HEK293T (cell line): ENCODE measurements at regions not wholly inside any gene's neighbourhood (a gene's known extent, or its start where the extent isn't known, plus 50 kb on each side); places are given as distances from the start of the nearest gene placed in this dataset.
"Not testable (repeated sequence)": the region's sequence is repeated elsewhere in the genome, so short reads cannot be mapped to it uniquely, and the experiment has no call there.

ENCODE experiments used
- CTCF ChIA-PET: fragments of 350-600 bp; formaldehyde crosslinking; extraction: SDS; loops from one replicate; lab custom pipeline; 2021; ENCODE audit warnings: antibody characterized with exemption, inconsistent platforms; lab: Yijun Ruan, JAX
- POLR2A ChIA-PET: fragments of 350-600 bp; formaldehyde crosslinking; extraction: SDS; loops from one replicate; lab custom pipeline; 2020; ENCODE audit warnings: antibody characterized with exemption, inconsistent platforms; lab: Yijun Ruan, JAX
- DNase-seq: peaks from one replicate; pipeline ENCODE4 v3.0.0; 2012; ENCODE audit warnings: mixed read lengths; ENCODE audit errors: extremely low spot score
- ARNT ChIP-seq: fragments of 450-650 bp; IDR thresholded peaks from 2 replicates; pipeline ENCODE4 v1.6.1; 2017; ENCODE audit warnings: mild to moderate bottlenecking
- BHLHE40 ChIP-seq: fragments of 450-650 bp; IDR thresholded peaks from 2 replicates; pipeline ENCODE4 v1.6.1; 2016; ENCODE audit warnings: mild to moderate bottlenecking, moderate library complexity, borderline replicate concordance
- CTBP1 ChIP-seq: fragments of 450-650 bp; IDR thresholded peaks from 2 replicates; pipeline ENCODE4 v1.6.1; 2016; ENCODE audit warnings: borderline replicate concordance
- ELF4 ChIP-seq: fragments of 450-650 bp; IDR thresholded peaks from 2 replicates; pipeline ENCODE4 v1.6.1; 2017; ENCODE audit warnings: antibody characterized with exemption
- FOXA1 ChIP-seq: fragments of 450-650 bp; IDR thresholded peaks from 2 replicates; pipeline ENCODE4 v1.6.1; 2016; ENCODE audit warnings: mild to moderate bottlenecking
- FOXK2 ChIP-seq: fragments of 450-650 bp; IDR thresholded peaks from 2 replicates; pipeline ENCODE4 v1.6.1; 2016; ENCODE audit warnings: mild to moderate bottlenecking
- FOXM1 ChIP-seq: fragments of 450-650 bp; IDR thresholded peaks from 2 replicates; pipeline ENCODE4 v1.6.1; 2017; ENCODE audit warnings: mild to moderate bottlenecking, borderline replicate concordance
- HDGF ChIP-seq: fragments of 450-650 bp; IDR thresholded peaks from 2 replicates; pipeline ENCODE4 v1.6.1; 2017; ENCODE audit warnings: antibody characterized with exemption, borderline replicate concordance
- L3MBTL2 ChIP-seq: fragments of 450-650 bp; conservative IDR thresholded peaks from 2 replicates; pipeline ENCODE4 v1.6.1; 2016; ENCODE audit warnings: mild to moderate bottlenecking
- LEF1 ChIP-seq: fragments of 450-650 bp; IDR thresholded peaks from 2 replicates; pipeline ENCODE4 v1.6.1; 2017; ENCODE audit warnings: mild to moderate bottlenecking, borderline replicate concordance
- NFRKB ChIP-seq: fragments of 450-650 bp; IDR thresholded peaks from 2 replicates; pipeline ENCODE4 v1.6.1; 2016; ENCODE audit warnings: mild to moderate bottlenecking, moderate library complexity
- SP1 ChIP-seq: fragments of 450-650 bp; IDR thresholded peaks from 2 replicates; pipeline ENCODE4 v1.6.1; 2017
- SUZ12 ChIP-seq: fragments of 450-650 bp; IDR thresholded peaks from 2 replicates; pipeline ENCODE4 v1.6.1; 2016; ENCODE audit warnings: mild to moderate bottlenecking
- TARDBP ChIP-seq: fragments of 450-650 bp; IDR thresholded peaks from 2 replicates; pipeline ENCODE4 v1.6.1; 2016
- ZNF384 ChIP-seq: fragments of 450-650 bp; IDR thresholded peaks from 2 replicates; pipeline ENCODE4 v1.6.1; 2016
- TF ChIP-seq, protein P1 (sequence below): fragments of 450-650 bp; IDR thresholded peaks from 2 replicates; pipeline ENCODE4 v1.6.1; 2016

- CTCF ChIA-PET = no interaction called here
- no peak for DNase-seq
Measured at GRCh38 chr1:187038784-187039183, 210.0 kb downstream of the PLA2G4A start.

GRCh38 chr1:187041104-187041503 is 212.4 kb downstream of the PLA2G4A start:
- POLR2A ChIA-PET = no interaction called here
- TF ChIP-seq, protein P1, sequence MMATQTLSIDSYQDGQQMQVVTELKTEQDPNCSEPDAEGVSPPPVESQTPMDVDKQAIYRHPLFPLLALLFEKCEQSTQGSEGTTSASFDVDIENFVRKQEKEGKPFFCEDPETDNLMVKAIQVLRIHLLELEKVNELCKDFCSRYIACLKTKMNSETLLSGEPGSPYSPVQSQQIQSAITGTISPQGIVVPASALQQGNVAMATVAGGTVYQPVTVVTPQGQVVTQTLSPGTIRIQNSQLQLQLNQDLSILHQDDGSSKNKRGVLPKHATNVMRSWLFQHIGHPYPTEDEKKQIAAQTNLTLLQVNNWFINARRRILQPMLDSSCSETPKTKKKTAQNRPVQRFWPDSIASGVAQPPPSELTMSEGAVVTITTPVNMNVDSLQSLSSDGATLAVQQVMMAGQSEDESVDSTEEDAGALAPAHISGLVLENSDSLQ = no peak
- TF ChIP-seq FOXK2 = no peak
- TF ChIP-seq HDGF = no peak
- TF ChIP-seq BHLHE40 = no peak
- no peak for TF ChIP-seq LEF1
- TF ChIP-seq ELF4 = no peak
- no peak for TF ChIP-seq SP1
- CTCF ChIA-PET = no interaction called here
- DNase-seq = no peak

More at GRCh38 chr1:187038784-187039183, 210.0 kb downstream of the PLA2G4A start:
- POLR2A ChIA-PET = no interaction called here
- TF ChIP-seq NFRKB (no peak), FOXM1 (no peak), TARDBP (no peak), LEF1 (no peak), ARNT (no peak), L3MBTL2 (no peak), BHLHE40 (no peak), SUZ12 (no peak), FOXA1 (no peak)
- TF ChIP-seq, protein P1 = no peak

DNA sequence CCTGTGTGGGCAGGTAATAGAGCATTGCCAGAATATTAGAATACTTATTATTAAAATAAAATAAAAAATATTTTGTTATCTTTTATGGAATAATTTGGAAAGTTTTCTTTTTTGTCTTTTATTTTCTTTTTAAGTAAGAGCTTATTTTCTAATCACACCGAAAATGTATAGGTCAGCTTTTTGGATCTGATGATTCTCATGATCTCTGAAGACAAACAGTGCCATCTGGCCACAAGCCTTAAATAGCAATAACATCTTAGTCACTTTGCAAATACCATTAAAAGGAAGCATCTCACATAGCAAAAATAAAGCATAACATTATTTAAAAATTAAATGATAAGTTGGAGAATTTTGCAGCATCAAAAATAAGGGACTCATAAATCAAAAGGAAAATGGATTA is 213.8 kb downstream of the PLA2G4A start:
- TF ChIP-seq NFRKB (no peak), HDGF (no peak), FOXA1 (no peak), FOXK2 (no peak), SUZ12 (no peak), FOXM1 (no peak), ZNF384 (no peak), ELF4 (no peak), BHLHE40 (no peak), L3MBTL2 (no peak), LEF1 (no peak), CTBP1 (no peak), ARNT (no peak), SP1 (no peak), TARDBP (no peak)
- TF ChIP-seq, protein P1 = no peak
- CTCF ChIA-PET = no interaction called here
- POLR2A ChIA-PET = no interaction called here
- DNase-seq = no peak

GRCh38 chr1:187043433-187043832 is 214.7 kb downstream of the PLA2G4A start:
- POLR2A ChIA-PET, DNase-seq: not testable (repeated sequence)

DNA sequence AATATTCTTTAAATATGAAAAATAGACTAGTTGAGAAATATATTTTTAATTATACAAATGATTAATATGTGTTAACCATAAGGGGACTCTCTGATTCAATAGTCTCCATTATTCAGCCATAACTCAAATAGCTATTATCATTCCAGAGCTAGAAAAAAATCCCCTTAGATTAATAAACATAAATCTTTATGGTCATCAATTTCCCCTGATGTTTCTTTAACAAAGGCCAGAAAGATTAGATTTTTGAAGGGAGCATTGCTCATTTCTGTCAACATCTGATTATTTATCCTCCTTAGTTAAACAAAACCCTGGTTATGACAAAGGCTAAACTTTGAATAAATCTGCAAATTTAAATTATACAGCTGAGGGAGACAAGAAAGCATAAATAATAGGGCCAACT is 215.7 kb downstream of the PLA2G4A start:
- no peak for TF ChIP-seq BHLHE40
- no peak for DNase-seq
- POLR2A ChIA-PET = no interaction called here
- CTCF ChIA-PET = no interaction called here

More at GRCh38 chr1:187043433-187043832, 214.7 kb downstream of the PLA2G4A start:
- CTCF ChIA-PET = not testable (repeated sequence)

DNA sequence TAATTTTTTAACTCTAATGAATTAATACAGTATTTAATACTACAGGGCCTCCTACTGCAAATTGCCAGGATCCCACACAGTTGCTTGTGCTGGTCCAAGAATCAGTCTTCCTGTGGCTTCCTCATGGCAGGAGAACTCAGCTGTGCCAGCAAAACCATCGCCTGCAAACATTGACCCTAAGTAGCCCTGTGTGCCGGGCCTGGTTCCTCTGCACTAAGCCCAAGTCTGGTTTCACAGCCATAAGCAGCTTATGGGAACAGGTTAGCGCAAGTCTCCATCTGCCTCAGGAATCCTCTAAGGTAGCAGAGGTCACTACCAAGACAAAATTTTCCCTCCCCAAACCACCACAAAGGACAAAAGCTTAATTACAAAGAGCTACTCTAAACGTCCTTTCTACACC is 216.6 kb downstream of the PLA2G4A start:
- POLR2A ChIA-PET = no interaction called here
- CTCF ChIA-PET = no interaction called here
- no peak for DNase-seq
- no peak for TF ChIP-seq NFRKB
- no peak for TF ChIP-seq ARNT
- TF ChIP-seq ZNF384 = no peak
- no peak for TF ChIP-seq SP1
- TF ChIP-seq FOXK2 = no peak
- TF ChIP-seq HDGF = no peak
- TF ChIP-seq, protein P1 = no peak
- no peak for TF ChIP-seq TARDBP
- no peak for TF ChIP-seq L3MBTL2
- no peak for TF ChIP-seq FOXM1

DNA sequence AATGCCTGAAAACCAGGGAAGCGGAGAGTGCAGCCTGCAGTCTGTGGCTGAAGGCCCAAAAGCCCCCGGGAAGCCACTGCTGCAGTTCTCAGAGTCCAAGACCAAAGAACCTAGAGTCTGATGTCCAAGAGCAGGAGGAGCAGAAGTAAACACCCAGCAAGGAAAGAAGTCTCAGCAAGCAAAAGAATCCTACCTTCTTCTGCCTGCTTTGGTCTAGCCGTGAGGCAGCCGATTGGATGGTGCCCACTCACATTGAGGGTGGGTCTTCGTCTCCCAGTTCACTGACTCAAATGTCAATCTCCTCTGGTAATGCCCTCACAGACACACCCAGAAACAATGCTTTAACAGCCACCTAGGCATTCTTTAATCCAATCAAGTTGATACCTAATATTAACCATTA is 217.5 kb downstream of the PLA2G4A start:
- CTCF ChIA-PET = no interaction called here
- POLR2A ChIA-PET = no interaction called here
- TF ChIP-seq ZNF384 = no peak
- no peak for TF ChIP-seq LEF1
- TF ChIP-seq, protein P1 = no peak
- TF ChIP-seq BHLHE40 = no peak
- no peak for TF ChIP-seq SP1
- no peak for TF ChIP-seq L3MBTL2
- DNase-seq = no peak
